ENCODE measurements at regions not wholly inside any gene's neighbourhood (a gene's known extent, or its start where the extent isn't known, plus 50 kb on each side); places are given as distances from the start of the nearest gene placed in this dataset.

DNA sequence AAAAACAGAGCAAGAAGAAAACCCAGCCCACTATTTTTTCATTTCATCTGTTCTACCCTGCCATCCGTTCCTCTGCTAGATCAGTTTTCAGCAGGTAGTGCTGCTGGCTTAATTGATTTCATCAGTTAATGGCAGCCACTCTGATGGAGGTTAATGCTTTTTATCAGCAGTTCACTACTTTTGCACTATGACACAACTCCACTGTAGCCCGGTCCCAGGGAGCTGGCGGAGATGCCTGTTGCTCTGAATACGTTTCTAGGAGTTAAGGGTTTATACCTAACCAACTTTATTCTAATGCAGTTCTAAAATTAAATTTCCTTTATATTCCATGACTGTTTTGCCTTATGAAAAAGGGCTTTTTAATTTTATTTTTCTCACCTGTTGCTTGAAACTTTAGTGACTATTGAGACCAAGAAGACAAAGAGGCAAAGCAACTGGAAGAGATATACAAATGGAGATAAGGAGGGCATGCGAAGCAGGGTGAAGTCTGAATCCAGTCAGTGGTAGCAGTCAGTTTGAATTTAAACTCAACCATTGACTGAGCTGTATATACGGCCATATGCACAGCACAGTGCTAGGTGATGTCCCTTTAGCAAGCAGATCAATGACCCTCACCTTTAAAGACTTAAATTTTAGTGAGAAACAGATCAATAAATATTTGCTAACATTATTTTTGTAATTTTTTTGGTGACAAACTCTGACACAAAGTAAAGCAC, 477.9 kb downstream of the LMO4 start:
- intact Hi-C loops (cut with micrococcal nuclease): no loop called here
- DNase-seq: no peak
- H3K27me3 ChIP-seq (ENCODE audit: insufficient read depth, low read length): no peaks in the 10 kb centered on the region
- no peaks in the 10 kb centered on the region for H3K27me3 Mint-ChIP-seq
- no peaks in the 10 kb centered on the region for H3K9me3 Mint-ChIP-seq
- H3K4me1 Mint-ChIP-seq: no peaks in the 10 kb centered on the region
- no peaks in the 10 kb centered on the region for H3K36me3 ChIP-seq (ENCODE audit: insufficient read depth, low read length)
- POLR2A ChIA-PET (ENCODE audit: partially characterized antibody): no interaction called here
- no peak overlapping the region for H3K4me3 ChIP-seq (ENCODE audit: low read length in 2 of 2)
- H3K27ac Mint-ChIP-seq: no peak overlapping the region
- H3K4me1 ChIP-seq (ENCODE audit: insufficient read depth, low read length): no peaks in the 10 kb centered on the region
- CTCF ChIA-PET (ENCODE audit: partially characterized antibody): no interaction called here
- H3K4me3 Mint-ChIP-seq: no peak overlapping the region
- H3K27ac ChIP-seq (ENCODE audit: low read depth, low read length): no peak overlapping the region
- H3K9me3 ChIP-seq (ENCODE audit: control insufficient read depth in 1 of 2, low read length in 2 of 2): no peaks in the 10 kb centered on the region
- no peaks in the 10 kb centered on the region for H3K36me3 Mint-ChIP-seq

DNA sequence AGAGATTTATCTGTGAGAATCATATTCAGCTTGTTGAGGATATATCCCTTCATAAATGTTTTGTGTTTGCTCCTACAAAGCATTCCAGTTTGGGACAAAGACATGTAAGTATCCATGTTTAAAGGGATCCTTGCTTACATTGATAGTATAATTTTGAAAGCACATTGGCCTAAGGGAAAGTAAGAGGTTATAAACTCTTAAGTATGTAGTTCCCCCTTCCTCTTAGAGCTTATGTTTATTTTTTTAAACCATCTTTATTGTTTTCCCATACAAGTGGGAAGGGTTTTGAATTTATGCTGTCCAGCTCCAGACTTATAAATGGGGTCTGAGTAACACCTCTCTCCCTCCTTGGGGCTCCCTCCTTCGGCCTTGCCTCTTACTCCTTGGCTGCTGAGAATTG, 481.5 kb downstream of the LMO4 start:
- no peaks in the 10 kb centered on the region for H3K27me3 ChIP-seq (ENCODE audit: insufficient read depth, low read length)
- Mint-ChIP-seq H3K27ac (no peak overlapping the region), H3K9me3 (no peaks in the 10 kb centered on the region), H3K36me3 (no peaks in the 10 kb centered on the region), H3K4me1 (no peaks in the 10 kb centered on the region), H3K27me3 (no peaks in the 10 kb centered on the region), H3K4me3 (no peak overlapping the region)
- intact Hi-C loops (cut with micrococcal nuclease): no loop called here
- ChIA-PET POLR2A (ENCODE audit: partially characterized antibody) (no interaction called here), CTCF (ENCODE audit: partially characterized antibody) (no interaction called here)
- no peak overlapping the region for H3K4me3 ChIP-seq (ENCODE audit: low read length in 2 of 2)
- no peaks in the 10 kb centered on the region for H3K36me3 ChIP-seq (ENCODE audit: insufficient read depth, low read length)
- no peaks in the 10 kb centered on the region for H3K4me1 ChIP-seq (ENCODE audit: insufficient read depth, low read length)
- no peaks in the 10 kb centered on the region for H3K9me3 ChIP-seq (ENCODE audit: control insufficient read depth in 1 of 2, low read length in 2 of 2)
- DNase-seq: no peak
- no peak overlapping the region for H3K27ac ChIP-seq (ENCODE audit: low read depth, low read length)

DNA sequence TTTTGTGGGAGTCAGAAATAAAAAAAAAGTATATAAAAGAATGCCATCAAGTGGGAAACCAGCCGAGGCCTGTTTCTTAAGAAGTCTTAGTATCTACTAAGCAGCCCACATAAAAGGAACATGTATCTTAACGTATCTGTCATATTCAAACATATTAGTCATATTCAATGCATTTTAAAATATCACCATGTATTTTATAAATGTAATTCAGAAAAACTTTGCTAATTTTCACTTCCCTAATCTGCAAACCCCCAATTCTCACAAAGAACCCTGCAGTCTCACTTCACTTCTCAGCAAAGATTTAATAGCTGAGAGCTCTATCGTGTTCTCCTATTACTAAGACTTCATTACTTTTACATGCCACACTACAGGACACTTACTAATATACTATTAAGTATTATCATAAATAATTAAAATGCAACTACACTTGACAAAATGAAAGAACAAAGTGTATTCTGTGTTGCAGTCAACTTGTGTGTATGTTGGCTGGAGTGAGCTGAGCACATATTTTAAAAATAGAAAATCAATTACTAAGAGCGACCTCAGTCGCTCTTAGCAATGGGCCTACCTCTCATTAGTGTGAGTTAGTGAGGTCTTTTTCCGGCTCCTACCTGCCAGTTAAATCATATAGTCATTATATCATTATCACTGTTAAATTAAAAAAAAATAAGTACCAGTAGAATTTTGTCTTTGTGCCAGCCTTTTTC, 484.3 kb downstream of the LMO4 start:
- H3K9me3 ChIP-seq (ENCODE audit: control insufficient read depth in 1 of 2, low read length in 2 of 2): no peaks in the 10 kb centered on the region
- POLR2A ChIA-PET (ENCODE audit: partially characterized antibody): no interaction called here
- intact Hi-C loops (cut with micrococcal nuclease): no loop called here
- H3K36me3 ChIP-seq (ENCODE audit: insufficient read depth, low read length): no peaks in the 10 kb centered on the region
- DNase-seq: no peak
- no peak overlapping the region for H3K27ac ChIP-seq (ENCODE audit: low read depth, low read length)
- no peak overlapping the region for H3K27ac Mint-ChIP-seq
- H3K36me3 Mint-ChIP-seq: no peaks in the 10 kb centered on the region
- no peaks in the 10 kb centered on the region for H3K4me1 Mint-ChIP-seq
- peaks cover 0 to 2% of the 10 kb centered on the region in 2 donors for H3K27me3 Mint-ChIP-seq
- no peaks in the 10 kb centered on the region for H3K4me1 ChIP-seq (ENCODE audit: insufficient read depth, low read length)
- CTCF ChIA-PET (ENCODE audit: partially characterized antibody): no interaction called here
- H3K4me3 Mint-ChIP-seq: no peak overlapping the region
- peaks cover 0 to 2% (median 0%) of the 10 kb centered on the region in 8 donors for H3K9me3 Mint-ChIP-seq
- no peak overlapping the region for H3K4me3 ChIP-seq (ENCODE audit: low read length in 2 of 2)
- no peaks in the 10 kb centered on the region for H3K27me3 ChIP-seq (ENCODE audit: insufficient read depth, low read length)

DNA sequence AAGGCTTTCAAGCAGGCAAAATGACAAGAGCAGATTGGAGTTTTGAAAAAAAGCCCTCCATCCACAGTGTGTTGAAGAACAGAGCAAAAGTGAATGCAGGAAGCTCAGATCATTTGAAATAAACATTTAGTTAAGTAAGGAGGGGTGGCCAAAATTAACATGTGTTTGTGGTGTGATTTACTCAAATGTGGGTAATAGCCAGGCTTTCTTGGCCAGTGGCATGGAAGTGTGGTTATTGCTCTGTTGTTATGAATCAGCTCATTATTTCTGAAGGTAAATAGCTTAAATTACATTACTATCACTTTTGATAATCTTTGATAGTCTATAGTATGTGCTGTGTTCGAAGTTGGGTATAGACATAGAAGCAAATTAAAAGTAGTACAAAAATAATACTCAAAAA, 485.9 kb downstream of the LMO4 start:
- Histone ChIP-seq H3K27ac (ENCODE audit: low read depth, low read length) (no peak overlapping the region), H3K9me3 (ENCODE audit: control insufficient read depth in 1 of 2, low read length in 2 of 2) (no peaks in the 10 kb centered on the region), H3K36me3 (ENCODE audit: insufficient read depth, low read length) (no peaks in the 10 kb centered on the region), H3K4me3 (ENCODE audit: low read length in 2 of 2) (no peak overlapping the region), H3K27me3 (ENCODE audit: insufficient read depth, low read length) (no peaks in the 10 kb centered on the region), H3K4me1 (ENCODE audit: insufficient read depth, low read length) (no peaks in the 10 kb centered on the region)
- Mint-ChIP-seq H3K27ac (no peak overlapping the region), H3K4me1 (no peaks in the 10 kb centered on the region), H3K9me3 (peaks cover 0 to 5% (median 0%) of the 10 kb centered on the region in 8 donors), H3K36me3 (no peaks in the 10 kb centered on the region), H3K27me3 (peaks cover 0 to 2% of the 10 kb centered on the region in 2 donors), H3K4me3 (no peak overlapping the region)
- ChIA-PET POLR2A (ENCODE audit: partially characterized antibody) (no interaction called here), CTCF (ENCODE audit: partially characterized antibody) (no interaction called here)
- intact Hi-C loops (cut with micrococcal nuclease): no loop called here
- DNase-seq: no peak

DNA sequence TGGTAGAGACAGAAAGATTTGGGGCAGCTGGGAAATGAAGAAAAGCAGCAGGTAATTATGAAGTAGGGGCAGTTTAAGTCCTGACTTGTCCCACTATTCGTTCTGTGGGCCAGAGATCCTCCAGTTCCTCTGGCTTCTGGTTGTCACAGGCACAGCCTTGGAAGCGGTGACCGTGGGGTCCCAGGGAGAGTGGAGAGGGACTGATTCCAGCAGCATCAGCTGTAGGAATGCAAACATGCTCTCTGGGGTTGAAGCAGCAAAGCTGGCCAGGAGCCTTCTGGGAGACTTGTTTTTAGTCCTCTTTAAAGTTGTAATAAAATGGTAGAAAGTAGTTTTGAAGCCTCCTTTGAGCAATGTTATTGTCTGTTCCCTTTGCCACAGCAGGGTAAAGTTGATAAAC, 488.0 kb downstream of the LMO4 start:
- intact Hi-C loops (cut with micrococcal nuclease): no loop called here
- no peak for DNase-seq
- no peaks in the 10 kb centered on the region for H3K9me3 ChIP-seq (ENCODE audit: control insufficient read depth in 1 of 2, low read length in 2 of 2)
- H3K4me1 ChIP-seq (ENCODE audit: insufficient read depth, low read length): no peaks in the 10 kb centered on the region
- H3K4me1 Mint-ChIP-seq: no peaks in the 10 kb centered on the region
- no peak overlapping the region for H3K4me3 ChIP-seq (ENCODE audit: low read length in 2 of 2)
- no peaks in the 10 kb centered on the region for H3K36me3 ChIP-seq (ENCODE audit: insufficient read depth, low read length)
- H3K27me3 ChIP-seq (ENCODE audit: insufficient read depth, low read length): no peaks in the 10 kb centered on the region
- ChIA-PET POLR2A (ENCODE audit: partially characterized antibody) (no interaction called here), CTCF (ENCODE audit: partially characterized antibody) (no interaction called here)
- H3K27ac Mint-ChIP-seq: no peak overlapping the region
- H3K9me3 Mint-ChIP-seq: peaks cover 0 to 5% (median 0%) of the 10 kb centered on the region in 8 donors
- H3K27me3 Mint-ChIP-seq: peaks cover 0 to 2% of the 10 kb centered on the region in 2 donors
- no peaks in the 10 kb centered on the region for H3K36me3 Mint-ChIP-seq
- no peak overlapping the region for H3K4me3 Mint-ChIP-seq
- no peak overlapping the region for H3K27ac ChIP-seq (ENCODE audit: low read depth, low read length)

DNA sequence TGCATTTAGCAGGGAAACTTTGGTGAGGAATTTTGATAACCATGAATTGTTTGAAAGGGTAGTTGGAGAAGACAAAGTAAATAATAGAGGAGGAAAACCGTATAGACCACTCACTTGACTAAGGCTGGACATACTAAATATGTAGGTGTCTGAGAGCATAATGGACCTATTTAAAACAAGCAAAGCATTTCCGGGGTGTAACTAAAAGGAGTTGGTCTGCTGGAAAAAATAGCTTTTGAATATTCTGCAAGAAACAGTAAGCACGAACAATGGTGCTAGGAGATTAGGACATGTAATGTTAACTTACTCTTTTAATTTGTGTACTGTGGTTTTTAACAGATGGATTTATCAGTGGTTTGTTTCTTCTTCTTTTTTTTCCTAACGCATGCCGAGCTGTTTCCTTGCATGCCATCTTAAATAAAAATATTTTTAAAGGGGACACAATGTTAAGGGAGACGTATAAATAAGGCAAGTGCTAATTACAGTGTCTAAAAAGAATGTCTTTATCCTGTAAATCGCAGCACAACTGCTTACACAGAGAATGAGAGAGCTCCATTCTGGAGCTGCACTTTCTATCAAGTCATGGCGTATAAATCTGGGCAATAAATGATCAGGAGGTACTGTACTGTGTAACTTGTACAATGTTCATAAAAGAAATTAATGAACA, 492.1 kb downstream of the LMO4 start:
- H3K27ac Mint-ChIP-seq: no peak overlapping the region
- H3K27me3 Mint-ChIP-seq: peaks cover 2 to 4% of the 10 kb centered on the region in 2 donors
- no peaks in the 10 kb centered on the region for H3K36me3 Mint-ChIP-seq
- H3K9me3 Mint-ChIP-seq: peaks cover 0 to 5% (median 0%) of the 10 kb centered on the region in 8 donors
- Histone ChIP-seq H3K27me3 (ENCODE audit: insufficient read depth, low read length) (peaks cover 4% of the 10 kb centered on the region), H3K4me3 (ENCODE audit: low read length in 2 of 2) (no peak overlapping the region), H3K4me1 (ENCODE audit: insufficient read depth, low read length) (no peaks in the 10 kb centered on the region), H3K9me3 (ENCODE audit: control insufficient read depth in 1 of 2, low read length in 2 of 2) (no peaks in the 10 kb centered on the region), H3K27ac (ENCODE audit: low read depth, low read length) (no peak overlapping the region), H3K36me3 (ENCODE audit: insufficient read depth, low read length) (no peaks in the 10 kb centered on the region)
- POLR2A ChIA-PET (ENCODE audit: partially characterized antibody): no interaction called here
- no peaks in the 10 kb centered on the region for H3K4me1 Mint-ChIP-seq
- intact Hi-C loops (cut with micrococcal nuclease): no loop called here
- no peak overlapping the region for H3K4me3 Mint-ChIP-seq
- DNase-seq: no peak
- CTCF ChIA-PET (ENCODE audit: partially characterized antibody): no interaction called here

DNA sequence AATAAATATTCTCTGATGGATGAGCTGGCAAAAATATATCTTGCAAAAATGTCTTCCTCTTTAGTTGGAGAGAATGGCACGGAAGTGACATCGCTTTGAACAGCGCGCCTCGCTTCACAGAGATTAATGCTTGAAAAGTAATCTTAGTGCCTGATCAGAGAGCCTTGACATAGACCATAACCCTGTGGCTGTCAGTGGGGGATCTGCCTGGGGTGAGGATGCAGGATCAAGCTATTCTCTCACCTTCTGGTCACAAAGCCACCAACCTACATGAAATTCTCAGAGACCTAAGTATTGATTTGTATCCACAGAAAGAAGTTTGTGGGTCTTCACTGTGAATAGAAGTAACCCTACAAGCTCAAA, 492.6 kb downstream of the LMO4 start:
- Mint-ChIP-seq H3K4me3 (no peak overlapping the region), H3K9me3 (peaks cover 0 to 5% (median 0%) of the 10 kb centered on the region in 8 donors), H3K27me3 (peaks cover 4 to 5% of the 10 kb centered on the region in 2 donors), H3K27ac (no peak overlapping the region), H3K4me1 (no peaks in the 10 kb centered on the region), H3K36me3 (no peaks in the 10 kb centered on the region)
- H3K36me3 ChIP-seq (ENCODE audit: insufficient read depth, low read length): no peaks in the 10 kb centered on the region
- intact Hi-C loops (cut with micrococcal nuclease): no loop called here
- no peak overlapping the region for H3K27ac ChIP-seq (ENCODE audit: low read depth, low read length)
- POLR2A ChIA-PET (ENCODE audit: partially characterized antibody): no interaction called here
- no peak overlapping the region for H3K4me3 ChIP-seq (ENCODE audit: low read length in 2 of 2)
- DNase-seq: no peak
- H3K4me1 ChIP-seq (ENCODE audit: insufficient read depth, low read length): no peaks in the 10 kb centered on the region
- H3K9me3 ChIP-seq (ENCODE audit: control insufficient read depth in 1 of 2, low read length in 2 of 2): no peaks in the 10 kb centered on the region
- peaks cover 4% of the 10 kb centered on the region for H3K27me3 ChIP-seq (ENCODE audit: insufficient read depth, low read length)
- CTCF ChIA-PET (ENCODE audit: partially characterized antibody): no interaction called here

Measured in CD4-positive, alpha-beta memory T cell (primary cell).